Erythroblast (primary cell): ENCODE measurements at regions not wholly inside any gene's neighbourhood (a gene's known extent, or its start where the extent isn't known, plus 50 kb on each side); places are given as distances from the start of the nearest gene placed in this dataset.

Experiments
- GATA1 ChIP-seq: IDR thresholded peaks from 2 replicates; pipeline ENCODE4 v1.6.1; 2011; ENCODE audit warnings: low read depth, mild to moderate bottlenecking, control low read depth, low read length, moderate library complexity
- POLR2A ChIP-seq: IDR thresholded peaks from 2 replicates; pipeline ENCODE4 v1.6.1; 2011; ENCODE audit warnings: mild to moderate bottlenecking, low read length

- TF ChIP-seq POLR2A (no peak), GATA1 (no peak)
Measured at GRCh38 chr14:37830271-37830670, 234.8 kb downstream of the TTC6 start.
